Liver (tissue), 7 donors: ENCODE measurements at regions not wholly inside any gene's neighbourhood (a gene's known extent, or its start where the extent isn't known, plus 50 kb on each side); places are given as distances from the start of the nearest gene placed in this dataset.

Experiments
- DNase-seq: peaks from one replicate; pipeline ENCODE4 v3.0.0-alpha.2; 2017; ENCODE audit warnings: low spot score
- H3K27ac ChIP-seq, 2 donors: one replicate each; pipeline ENCODE4 v1.7.0; 2013; ENCODE audit warnings: inconsistent platforms in 2 of 2, low read length in 2 of 2, control low read depth in 1 of 2, low read depth in 1 of 2, mild to moderate bottlenecking in 1 of 2
- H3K27me3 ChIP-seq, 4 donors: one replicate each; pipeline versions ENCODE4 v1.6.1 to v1.7.0; 2013; ENCODE audit warnings: low read length in 3 of 4, inconsistent platforms in 1 of 4, mild to moderate bottlenecking in 1 of 4, moderate library complexity in 1 of 4; ENCODE audit not compliant: control insufficient read depth in 4 of 4, insufficient read depth in 4 of 4
- H3K36me3 ChIP-seq, 4 donors: one replicate each; pipeline versions ENCODE4 v1.6.1 to v1.7.0; 2013; ENCODE audit warnings: low read length in 3 of 4, mild to moderate bottlenecking in 3 of 4, low read depth in 1 of 4, moderate library complexity in 1 of 4; ENCODE audit not compliant: control insufficient read depth in 4 of 4, insufficient read depth in 3 of 4
- H3K4me1 ChIP-seq, 4 donors: one replicate each; pipeline versions ENCODE4 v1.6.1 to v1.7.0; 2013; ENCODE audit warnings: low read length in 3 of 4, mild to moderate bottlenecking in 3 of 4, moderate library complexity in 1 of 4; ENCODE audit not compliant: control insufficient read depth in 4 of 4, insufficient read depth in 4 of 4
- H3K4me3 ChIP-seq, 3 donors: one replicate each; pipeline versions ENCODE4 v1.6.1 to v1.7.0; 2013; ENCODE audit warnings: low read length in 3 of 3, control low read depth in 1 of 3, low read depth in 1 of 3, mild to moderate bottlenecking in 1 of 3
- H3K9ac ChIP-seq, 2 donors: one replicate each; pipeline ENCODE4 v1.7.0; 2013; ENCODE audit warnings: low read length in 2 of 2, mild to moderate bottlenecking in 2 of 2, moderate library complexity in 2 of 2, control low read depth in 1 of 2, low read depth in 1 of 2
- H3K9me3 ChIP-seq, 4 donors: one replicate each; pipeline versions ENCODE4 v1.6.1 to v1.7.0; 2013; ENCODE audit warnings: low read length in 3 of 4; ENCODE audit not compliant: control insufficient read depth in 4 of 4
- EGR1 ChIP-seq, 2 donors: IDR thresholded peaks; 2 replicates each; pipeline ENCODE4 v1.6.1; 2016 to 2018; ENCODE audit warnings: antibody characterized with exemption in 2 of 2, low read depth in 2 of 2
- FOXA1 ChIP-seq: IDR thresholded peaks from 2 replicates; pipeline ENCODE4 v1.6.1; 2016; ENCODE audit warnings: antibody characterized with exemption
- FOXA2 ChIP-seq: IDR thresholded peaks from 2 replicates; pipeline ENCODE4 v1.6.1; 2016; ENCODE audit warnings: antibody characterized with exemption
- GABPA ChIP-seq, 2 donors: IDR thresholded peaks in 1 of 2; conservative IDR thresholded peaks in 1 of 2; 2 replicates each; pipeline ENCODE4 v1.6.1; 2016; ENCODE audit warnings: antibody characterized with exemption in 2 of 2, mild to moderate bottlenecking in 1 of 2, moderate library complexity in 1 of 2
- HNF4A ChIP-seq, 2 donors: conservative IDR thresholded peaks; 2 replicates each; pipeline ENCODE4 v1.6.1; 2016; ENCODE audit warnings: antibody characterized with exemption in 2 of 2, mild to moderate bottlenecking in 2 of 2
- HNF4G ChIP-seq: IDR thresholded peaks from 2 replicates; pipeline ENCODE4 v1.6.1; 2016; ENCODE audit warnings: antibody characterized with exemption
- NR2F2 ChIP-seq: IDR thresholded peaks from 2 replicates; pipeline ENCODE4 v1.6.1; 2016; ENCODE audit warnings: antibody characterized with exemption
- REST ChIP-seq: IDR thresholded peaks from 2 replicates; pipeline ENCODE4 v1.6.1; 2016; ENCODE audit warnings: antibody characterized with exemption, mild to moderate bottlenecking
- SP1 ChIP-seq: IDR thresholded peaks from 2 replicates; pipeline ENCODE4 v1.6.1; 2018; ENCODE audit warnings: antibody characterized with exemption, mild to moderate bottlenecking
- YY1 ChIP-seq: IDR thresholded peaks from 2 replicates; pipeline ENCODE4 v1.6.1; 2016; ENCODE audit warnings: antibody characterized with exemption, mild to moderate bottlenecking
- ZBTB33 ChIP-seq: IDR thresholded peaks from 2 replicates; pipeline ENCODE4 v1.6.1; 2016; ENCODE audit warnings: antibody characterized with exemption
- WGBS: extraction: QIAGEN DNeasy Blood & Tissue Kit; methylation state at CpG from one replicate; pipeline ENCODE4 v1.1.7; 2013; 5-methylcytosine and 5-hydroxymethylcytosine counted together
- donor health status: healthy.
- donor health status: healthy.
- donor health status: healthy.
- donor health status: healthy.

- TF ChIP-seq ZBTB33: no peak
- TF ChIP-seq NR2F2: no peak
- TF ChIP-seq EGR1 (IDR thresholded peaks at IDR 0.05; ENCODE audit: low read depth in 2 of 2): no peak
- TF ChIP-seq SP1: no peak
- no peak for TF ChIP-seq FOXA1
Observed at GRCh38 chr21:16423921-16424320, 694.1 kb downstream of the USP25 start (continued).

- Histone ChIP-seq H3K9me3 (no peaks in the 10 kb centered on the region), H3K4me1 (peaks cover 0 to 25% (median 3%) of the 10 kb centered on the region in 4 donors), H3K36me3 (no peaks in the 10 kb centered on the region), H3K9ac (peak overlapping the region in 1 of 2 donors; percentile 80), H3K27ac (peak overlapping the region; percentile 48 to 71), H3K27me3 (no peaks in the 10 kb centered on the region), H3K4me3 (peak overlapping the region in 1 of 3 donors; percentile 16)
- WGBS: 57% methylated on average over 5 of the region's 5 CpGs
- TF ChIP-seq YY1 (no peak), NR2F2 (no peak), HNF4G (no peak), REST (no peak), GABPA (IDR thresholded peaks at IDR 0.05 in 1 of 2, conservative IDR thresholded peaks at IDR 0.05 in 1 of 2) (no peak)
- no peak for DNase-seq
Observed at GRCh38 chr21:16424331-16424751, 694.6 kb downstream of the USP25 start.

- no peak overlapping the region for H3K27ac ChIP-seq
- H3K9me3 ChIP-seq: no peaks in the 10 kb centered on the region
- no peak for DNase-seq
- H3K9ac ChIP-seq: no peak overlapping the region
- no peak overlapping the region for H3K4me3 ChIP-seq
- peaks cover 0 to 25% (median 3%) of the 10 kb centered on the region in 4 donors for H3K4me1 ChIP-seq
- H3K36me3 ChIP-seq: no peaks in the 10 kb centered on the region
- no peak for TF ChIP-seq GABPA (IDR thresholded peaks at IDR 0.05 in 1 of 2, conservative IDR thresholded peaks at IDR 0.05 in 1 of 2)
- no peaks in the 10 kb centered on the region for H3K27me3 ChIP-seq
Observed at GRCh38 chr21:16425376-16425775, 695.6 kb downstream of the USP25 start.

- TF ChIP-seq FOXA2 (no peak), HNF4A (conservative IDR thresholded peaks at IDR 0.05) (no peak), FOXA1 (no peak)
- H3K9ac ChIP-seq: no peak overlapping the region
- no peak overlapping the region for H3K27ac ChIP-seq
- peaks cover 0 to 25% (median 3%) of the 10 kb centered on the region in 4 donors for H3K4me1 ChIP-seq
- no peak overlapping the region for H3K4me3 ChIP-seq
- no peaks in the 10 kb centered on the region for H3K27me3 ChIP-seq
- no peaks in the 10 kb centered on the region for H3K36me3 ChIP-seq
- no peak for DNase-seq
- no peaks in the 10 kb centered on the region for H3K9me3 ChIP-seq
- 79% methylated on average over 6 of the region's 6 CpGs for WGBS
Observed at GRCh38 chr21:16426936-16427335, 697.2 kb downstream of the USP25 start.
